Spleen (tissue), 11 donors: ENCODE measurements at regions not wholly inside any gene's neighbourhood (a gene's known extent, or its start where the extent isn't known, plus 50 kb on each side); places are given as distances from the start of the nearest gene placed in this dataset.

ENCODE experiments used
- DNase-seq: peaks from one replicate; pipeline ENCODE4 v3.0.0-alpha.2; 2020
- H3K27ac ChIP-seq, 8 donors: fragments of 200-600 bp; sonication (generic) in 7 of 8; 1 replicate in 4 of 8; 2 replicates in 4 of 8; pipeline versions ENCODE4 v1.5.0 to v1.8.0; 2016 to 2021; ENCODE audit warnings: inconsistent platforms in 4 of 8, mild to moderate bottlenecking in 4 of 8, moderate library complexity in 1 of 8
- H3K27me3 ChIP-seq, 7 donors: fragments of 200-600 bp; sonication (generic) in 6 of 7; replicated peaks in 1 of 7; 1 replicate in 4 of 7; 2 replicates in 3 of 7; pipeline versions ENCODE4 v1.5.0 to v1.8.0; 2016 to 2021; ENCODE audit warnings: inconsistent platforms in 3 of 7, mild to moderate bottlenecking in 1 of 7
- H3K36me3 ChIP-seq, 6 donors: fragments of 200-600 bp; sonication (generic) in 5 of 6; 1 replicate in 4 of 6; 2 replicates in 2 of 6; pipeline versions ENCODE4 v1.5.0 to v1.8.0; 2016 to 2021; ENCODE audit warnings: inconsistent platforms in 2 of 6
- H3K4me1 ChIP-seq, 6 donors: fragments of 200-600 bp; sonication (generic) in 5 of 6; 1 replicate in 3 of 6; 2 replicates in 3 of 6; pipeline versions ENCODE4 v1.5.0 to v1.8.0; 2016 to 2021; ENCODE audit warnings: inconsistent platforms in 3 of 6
- H3K4me3 ChIP-seq, 8 donors: fragments of 200-600 bp; sonication (generic) in 7 of 8; 1 replicate in 4 of 8; 2 replicates in 4 of 8; pipeline versions ENCODE4 v1.5.0 to v1.8.0; 2016 to 2021; ENCODE audit warnings: inconsistent platforms in 4 of 8, mild to moderate bottlenecking in 4 of 8, moderate library complexity in 2 of 8
- H3K9me3 ChIP-seq, 8 donors: fragments of 200-600 bp; sonication (generic) in 7 of 8; 1 replicate in 4 of 8; 2 replicates in 4 of 8; pipeline versions ENCODE4 v1.5.0 to v1.8.0; 2016 to 2021; ENCODE audit warnings: inconsistent platforms in 4 of 8
- POLR2A ChIP-seq, 3 donors: fragments of 450-650 bp; IDR thresholded peaks; one replicate each; pipeline ENCODE4 v1.5.1; 2017; ENCODE audit warnings: antibody characterized with exemption in 3 of 3, mild to moderate bottlenecking in 1 of 3
- POLR2AphosphoS5 ChIP-seq, 3 donors: sonication (generic); formaldehyde crosslinking; IDR thresholded peaks; one replicate each; pipeline ENCODE4 v1.5.1; 2017; ENCODE audit warnings: antibody characterized with exemption in 3 of 3
- WGBS, 5 donors: extraction: QIAGEN DNeasy Blood & Tissue Kit in 3 of 5; methylation state at CpG; one replicate each; pipeline versions ENCODE4 v1.1.5 to v1.1.7; 2013 to 2018; 5-methylcytosine and 5-hydroxymethylcytosine counted together
- intact Hi-C: fragments of 100-400 bp; cut with DNase I; formaldehyde crosslinking; loops from one replicate; pipeline ENCODE4 v1.15.0; 2023; ENCODE audit warnings: low total_unique reads
- TF ChIP-seq, protein P1 (sequence below), 11 experiments: fragments of 200-600 bp in 7 of 11; fragments of 450-650 bp in 4 of 11; sonication (generic) in 4 of 11; IDR thresholded peaks in 8 of 11; conservative IDR thresholded peaks in 3 of 11; 1 replicate in 7 of 11; 2 replicates in 4 of 11; pipeline versions ENCODE4 v1.4.0 to v1.8.0; 2016 to 2021; ENCODE audit warnings: antibody characterized with exemption in 11 of 11, inconsistent platforms in 4 of 11, mild to moderate bottlenecking in 1 of 11
- donor health status: healthy with polysubstance abuse.
- donor health status: DM: no; HTN: no; CAD: no; lungs with moderate emphysema.
- donor health status: DM: no; HTN: no; CAD: no.
- donor health status: Bipolar disorder and iron deficiency.
- donor health status: healthy.
- donor health status: DM: no; HTN: no; CAD: no.
- donor health status: DM: yes; HTN: yes; CAD: no.

- 58 to 75% (median 67%) methylated on average over 4 of the region's 4 CpGs for WGBS, 5 donors
- no peak for DNase-seq
- no peak overlapping the region for H3K4me3 ChIP-seq
- no peak overlapping the region for H3K27ac ChIP-seq
- peaks cover 0 to 16% (median 1%) of the 10 kb centered on the region in 8 donors for H3K9me3 ChIP-seq
- intact Hi-C loops, result no loop called here
- TF ChIP-seq POLR2AphosphoS5 (IDR thresholded peaks at IDR 0.05), result no peak
- no peaks in the 10 kb centered on the region for H3K27me3 ChIP-seq
- H3K36me3 ChIP-seq, result no peaks in the 10 kb centered on the region
- H3K4me1 ChIP-seq, result peaks cover 0 to 4% (median 0%) of the 10 kb centered on the region in 6 donors
These were observed 205.3 kb upstream of the GALNT17 start for GRCh38 chr7:70926666-70927065.

DNA sequence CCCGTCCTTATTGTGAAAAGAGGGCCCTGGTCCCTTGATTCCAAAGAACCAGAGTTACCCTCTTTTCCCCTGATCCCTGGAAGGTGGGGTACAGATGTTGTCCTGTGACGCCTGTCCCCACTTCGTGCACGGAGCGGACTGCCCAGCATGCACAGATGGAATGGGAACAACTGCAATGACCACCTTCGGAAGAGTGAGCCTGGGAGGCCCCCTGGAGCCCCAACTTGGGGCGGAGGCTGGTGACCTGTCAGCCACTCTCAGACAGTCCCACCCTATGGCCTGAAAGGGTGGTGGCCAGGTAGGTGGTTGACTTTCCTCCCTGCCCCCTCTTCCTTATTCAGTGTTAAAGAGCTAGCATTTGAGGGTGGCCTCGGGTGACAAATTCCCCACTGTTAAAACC is 196.6 kb upstream of the GALNT17 start:
- intact Hi-C loops, result no loop called here
- 72 to 87% (median 82%) methylated on average over 6 to 8 of the region's 8 CpGs for WGBS, 5 donors
- DNase-seq, result no peak
- Histone ChIP-seq H3K9me3 (peaks cover 0 to 23% (median 2%) of the 10 kb centered on the region in 8 donors), H3K4me1 (no peaks in the 10 kb centered on the region), H3K27me3 (peaks cover 0 to 7% (median 0%) of the 10 kb centered on the region in 7 donors), H3K36me3 (no peaks in the 10 kb centered on the region), H3K4me3 (no peak overlapping the region), H3K27ac (no peak overlapping the region)
- TF ChIP-seq, protein P1, sequence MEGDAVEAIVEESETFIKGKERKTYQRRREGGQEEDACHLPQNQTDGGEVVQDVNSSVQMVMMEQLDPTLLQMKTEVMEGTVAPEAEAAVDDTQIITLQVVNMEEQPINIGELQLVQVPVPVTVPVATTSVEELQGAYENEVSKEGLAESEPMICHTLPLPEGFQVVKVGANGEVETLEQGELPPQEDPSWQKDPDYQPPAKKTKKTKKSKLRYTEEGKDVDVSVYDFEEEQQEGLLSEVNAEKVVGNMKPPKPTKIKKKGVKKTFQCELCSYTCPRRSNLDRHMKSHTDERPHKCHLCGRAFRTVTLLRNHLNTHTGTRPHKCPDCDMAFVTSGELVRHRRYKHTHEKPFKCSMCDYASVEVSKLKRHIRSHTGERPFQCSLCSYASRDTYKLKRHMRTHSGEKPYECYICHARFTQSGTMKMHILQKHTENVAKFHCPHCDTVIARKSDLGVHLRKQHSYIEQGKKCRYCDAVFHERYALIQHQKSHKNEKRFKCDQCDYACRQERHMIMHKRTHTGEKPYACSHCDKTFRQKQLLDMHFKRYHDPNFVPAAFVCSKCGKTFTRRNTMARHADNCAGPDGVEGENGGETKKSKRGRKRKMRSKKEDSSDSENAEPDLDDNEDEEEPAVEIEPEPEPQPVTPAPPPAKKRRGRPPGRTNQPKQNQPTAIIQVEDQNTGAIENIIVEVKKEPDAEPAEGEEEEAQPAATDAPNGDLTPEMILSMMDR (IDR thresholded peaks at IDR 0.05 in 8 of 11, conservative IDR thresholded peaks at IDR 0.05 in 3 of 11), result no peak
- TF ChIP-seq POLR2AphosphoS5 (IDR thresholded peaks at IDR 0.05), result no peak
- TF ChIP-seq POLR2A (IDR thresholded peaks at IDR 0.05), result no peak

- Histone ChIP-seq H3K27ac (no peak overlapping the region), H3K36me3 (no peaks in the 10 kb centered on the region), H3K4me1 (no peaks in the 10 kb centered on the region), H3K9me3 (peaks cover 0 to 28% (median 2%) of the 10 kb centered on the region in 8 donors), H3K27me3 (peaks cover 0 to 7% (median 0%) of the 10 kb centered on the region in 7 donors), H3K4me3 (no peak overlapping the region)
- DNase-seq, result no peak
- WGBS, 5 donors, result 65 to 82% (median 74%) methylated on average over 11 of the region's 11 CpGs
- intact Hi-C loops, result no loop called here
- TF ChIP-seq POLR2AphosphoS5 (IDR thresholded peaks at IDR 0.05) (no peak), POLR2A (IDR thresholded peaks at IDR 0.05) (no peak)
- TF ChIP-seq, protein P1 (IDR thresholded peaks at IDR 0.05 in 8 of 11, conservative IDR thresholded peaks at IDR 0.05 in 3 of 11), result no peak
These were observed 196.1 kb upstream of the GALNT17 start for GRCh38 chr7:70935854-70936253.

DNA sequence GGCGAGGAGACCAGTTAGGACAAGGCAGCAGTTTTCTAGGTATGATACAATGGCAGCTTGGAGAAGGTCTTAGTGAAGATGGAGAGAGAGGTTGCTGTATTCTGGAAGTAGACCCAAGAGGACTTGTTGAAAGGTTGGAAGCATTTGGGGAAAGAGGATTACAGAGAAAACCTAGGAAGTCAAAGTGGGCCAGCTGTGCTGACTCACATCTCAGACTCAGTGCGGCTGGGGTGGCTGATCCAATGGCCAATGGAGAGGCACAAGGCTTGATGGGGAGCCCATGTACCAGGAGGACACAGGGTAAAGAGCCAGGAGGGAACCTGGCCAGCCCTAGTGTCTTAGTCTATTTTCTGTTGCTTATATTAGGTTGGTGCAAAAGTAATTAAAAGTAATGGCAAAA is 194.5 kb upstream of the GALNT17 start:
- WGBS, 5 donors, result 85 to 97% (median 90%) methylated on average over 2 of the region's 2 CpGs

More for the DNA sequence above, 194.5 kb upstream of the GALNT17 start:
- H3K4me1 ChIP-seq, result no peaks in the 10 kb centered on the region
- no peaks in the 10 kb centered on the region for H3K36me3 ChIP-seq
- intact Hi-C loops, result no loop called here
- H3K9me3 ChIP-seq, result peaks cover 0 to 24% (median 2%) of the 10 kb centered on the region in 8 donors
- no peak for DNase-seq
- H3K27me3 ChIP-seq, result peaks cover 0 to 7% (median 0%) of the 10 kb centered on the region in 7 donors
- H3K4me3 ChIP-seq, result no peak overlapping the region
- H3K27ac ChIP-seq, result no peak overlapping the region
- TF ChIP-seq POLR2A (IDR thresholded peaks at IDR 0.05), result no peak
- TF ChIP-seq, protein P1 (IDR thresholded peaks at IDR 0.05 in 8 of 11, conservative IDR thresholded peaks at IDR 0.05 in 3 of 11), result no peak
- TF ChIP-seq POLR2AphosphoS5 (IDR thresholded peaks at IDR 0.05), result no peak
